CD14-positive monocyte (primary cell): ENCODE measurements at regions not wholly inside any gene's neighbourhood (a gene's known extent, or its start where the extent isn't known, plus 50 kb on each side); places are given as distances from the start of the nearest gene placed in this dataset.

Experiments
- DNase-seq, 3 donors: peaks; one replicate each; pipeline ENCODE4 v3.0.0-alpha.2; 2011 to 2022
- H2AFZ ChIP-seq: 2 replicates; pipeline ENCODE4 v1.6.0; 2012; ENCODE audit warnings: mild to moderate bottlenecking, low read depth, low read length, inconsistent platforms; ENCODE audit not compliant: insufficient read depth, poor library complexity, severe bottlenecking
- H3K27ac ChIP-seq, 2 donors: 1 replicate in 1 of 2; 2 replicates in 1 of 2; pipeline ENCODE4 v1.5.1; 2012 to 2013; ENCODE audit warnings: low read length in 2 of 2, control low read depth in 1 of 2, inconsistent platforms in 1 of 2, low read depth in 1 of 2, mild to moderate bottlenecking in 1 of 2
- H3K27me3 ChIP-seq, 2 donors: one replicate each; pipeline versions ENCODE4 v1.6.0 to v1.6.1; 2011 to 2013; ENCODE audit warnings: low read length in 2 of 2; ENCODE audit not compliant: control insufficient read depth in 2 of 2, insufficient read depth in 2 of 2
- H3K36me3 ChIP-seq, 2 donors: replicated peaks in 1 of 2; 1 replicate in 1 of 2; 2 replicates in 1 of 2; pipeline versions ENCODE4 v1.5.1 to v1.6.1; 2012 to 2013; ENCODE audit warnings: low read length in 2 of 2, control low read depth in 1 of 2, inconsistent platforms in 1 of 2, mild to moderate bottlenecking in 1 of 2; ENCODE audit not compliant: insufficient read depth in 2 of 2, control insufficient read depth in 1 of 2
- H3K4me1 ChIP-seq, 2 donors: 1 replicate in 1 of 2; 2 replicates in 1 of 2; pipeline versions ENCODE4 v1.5.1 to v1.6.1; 2012 to 2013; ENCODE audit warnings: low read length in 2 of 2, control low read depth in 1 of 2, inconsistent platforms in 1 of 2, mild to moderate bottlenecking in 1 of 2, moderate library complexity in 1 of 2; ENCODE audit not compliant: insufficient read depth in 2 of 2, control insufficient read depth in 1 of 2
- H3K4me2 ChIP-seq: replicated peaks from 2 replicates; pipeline ENCODE3; 2012; ENCODE audit warnings: low read length, moderate library complexity, mild to moderate bottlenecking; ENCODE audit not compliant: poor library complexity, severe bottlenecking; ENCODE audit errors: extremely low read depth
- H3K4me3 ChIP-seq, 3 experiments: fragments of 200-600 bp in 1 of 3; sonication (generic) in 1 of 3; replicated peaks in 1 of 3; 1 replicate in 2 of 3; 2 replicates in 1 of 3; pipeline ENCODE4 v1.5.1; 2011 to 2013; ENCODE audit warnings: low read length in 3 of 3, mild to moderate bottlenecking in 3 of 3, control low read depth in 2 of 3, low read depth in 2 of 3, inconsistent platforms in 1 of 3, moderate library complexity in 1 of 3
- H3K79me2 ChIP-seq: 2 replicates; pipeline ENCODE4 v1.6.0; 2012; ENCODE audit warnings: mild to moderate bottlenecking, control low read depth, inconsistent platforms, low read length, moderate library complexity; ENCODE audit not compliant: insufficient read depth
- H3K9ac ChIP-seq: 2 replicates; pipeline ENCODE4 v1.6.0; 2017; ENCODE audit warnings: low read length, mild to moderate bottlenecking; ENCODE audit not compliant: insufficient read depth, poor library complexity, severe bottlenecking
- H3K9me3 ChIP-seq, 2 donors: replicated peaks in 1 of 2; 1 replicate in 1 of 2; 2 replicates in 1 of 2; pipeline versions ENCODE4 v1.5.1 to v1.6.1; 2012 to 2013; ENCODE audit warnings: low read length in 2 of 2, control low read depth in 1 of 2; ENCODE audit not compliant: control insufficient read depth in 1 of 2, insufficient read depth in 1 of 2
- H4K20me1 ChIP-seq: 2 replicates; pipeline ENCODE4 v1.6.0; 2012; ENCODE audit warnings: mild to moderate bottlenecking, low read length, control low read depth, moderate library complexity; ENCODE audit not compliant: insufficient read depth
- H3K27ac Mint-ChIP-seq, 7 donors: one replicate each; pipeline ENCODE4 v1.8.0; 2020; ENCODE audit warnings: mild to moderate bottlenecking in 7 of 7, mixed read lengths in 7 of 7, moderate library complexity in 6 of 7, inconsistent platforms in 2 of 7
- H3K27me3 Mint-ChIP-seq, 3 donors: one replicate each; pipeline ENCODE4 v1.8.0; 2021 to 2022; ENCODE audit warnings: low read depth in 3 of 3, mild to moderate bottlenecking in 3 of 3, mixed read lengths in 3 of 3, moderate library complexity in 3 of 3, inconsistent platforms in 1 of 3
- H3K36me3 Mint-ChIP-seq, 2 donors: one replicate each; pipeline ENCODE4 v1.8.0; 2020; ENCODE audit warnings: mixed read lengths in 2 of 2, inconsistent platforms in 1 of 2, mild to moderate bottlenecking in 1 of 2
- H3K4me1 Mint-ChIP-seq: one replicate; pipeline ENCODE4 v1.8.0; 2020; ENCODE audit warnings: mild to moderate bottlenecking, mixed read lengths
- H3K4me3 Mint-ChIP-seq, 2 donors: one replicate each; pipeline ENCODE4 v1.8.0; 2020; ENCODE audit warnings: mild to moderate bottlenecking in 2 of 2, mixed read lengths in 2 of 2, moderate library complexity in 1 of 2
- H3K9me3 Mint-ChIP-seq, 7 donors: one replicate each; pipeline ENCODE4 v1.8.0; 2020 to 2022; ENCODE audit warnings: mixed read lengths in 7 of 7, mild to moderate bottlenecking in 6 of 7, moderate library complexity in 6 of 7, inconsistent platforms in 2 of 7
- WGBS: methylation state at CpG from one replicate; pipeline ENCODE4 v1.1.5; 2013; ENCODE audit warnings: missing lambda C conversion rate; ENCODE audit not compliant: insufficient coverage; 5-methylcytosine and 5-hydroxymethylcytosine counted together
- intact Hi-C, 2 donors: fragments of 100-400 bp; cut with micrococcal nuclease; formaldehyde crosslinking; loops; one replicate each; pipeline versions ENCODE4 v1.15.0 to v1.15.1; 2023
- TF ChIP-seq, protein P1 (sequence below): fragments of 200-600 bp; IDR thresholded peaks from one replicate; pipeline ENCODE4 v1.8.0; 2022; ENCODE audit warnings: antibody characterized with exemption, mild to moderate bottlenecking

DNA sequence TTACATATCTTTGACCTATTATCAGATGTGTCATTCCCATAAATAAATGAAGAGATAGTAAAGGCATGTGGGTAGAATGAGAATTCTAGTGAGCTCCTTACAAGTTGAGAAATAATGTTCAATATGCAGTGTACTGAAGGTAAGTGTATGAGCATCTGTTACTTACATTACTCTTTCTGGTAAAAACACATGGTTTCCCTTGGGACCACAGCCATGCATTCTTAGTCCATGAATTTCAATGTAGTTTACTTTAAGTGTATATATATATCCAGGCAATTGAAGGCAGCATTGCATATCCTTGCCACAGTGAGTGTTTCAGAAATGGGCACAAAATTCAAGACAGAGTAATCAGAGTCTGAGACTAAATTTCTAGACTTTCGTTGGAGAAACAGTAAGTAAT, 277.2 kb downstream of the CXXC4 start:
- Mint-ChIP-seq H3K4me3 (no peak overlapping the region), H3K36me3 (no peaks in the 10 kb centered on the region), H3K27ac (no peak overlapping the region), H3K27me3 (no peaks in the 10 kb centered on the region), H3K4me1 (no peaks in the 10 kb centered on the region), H3K9me3 (peaks cover 0 to 5% (median 0%) of the 10 kb centered on the region in 7 donors)
- DNase-seq = no peak
- Histone ChIP-seq H3K4me2 (no peak overlapping the region), H3K27ac (no peak overlapping the region), H3K4me3 (no peak overlapping the region), H3K79me2 (no peaks in the 10 kb centered on the region), H3K27me3 (no peaks in the 10 kb centered on the region), H2AFZ (no peak overlapping the region), H4K20me1 (no peaks in the 10 kb centered on the region), H3K9me3 (peaks cover 0 to 4% of the 10 kb centered on the region in 2 donors), H3K36me3 (no peaks in the 10 kb centered on the region), H3K9ac (no peak overlapping the region), H3K4me1 (no peaks in the 10 kb centered on the region)
- TF ChIP-seq, protein P1, sequence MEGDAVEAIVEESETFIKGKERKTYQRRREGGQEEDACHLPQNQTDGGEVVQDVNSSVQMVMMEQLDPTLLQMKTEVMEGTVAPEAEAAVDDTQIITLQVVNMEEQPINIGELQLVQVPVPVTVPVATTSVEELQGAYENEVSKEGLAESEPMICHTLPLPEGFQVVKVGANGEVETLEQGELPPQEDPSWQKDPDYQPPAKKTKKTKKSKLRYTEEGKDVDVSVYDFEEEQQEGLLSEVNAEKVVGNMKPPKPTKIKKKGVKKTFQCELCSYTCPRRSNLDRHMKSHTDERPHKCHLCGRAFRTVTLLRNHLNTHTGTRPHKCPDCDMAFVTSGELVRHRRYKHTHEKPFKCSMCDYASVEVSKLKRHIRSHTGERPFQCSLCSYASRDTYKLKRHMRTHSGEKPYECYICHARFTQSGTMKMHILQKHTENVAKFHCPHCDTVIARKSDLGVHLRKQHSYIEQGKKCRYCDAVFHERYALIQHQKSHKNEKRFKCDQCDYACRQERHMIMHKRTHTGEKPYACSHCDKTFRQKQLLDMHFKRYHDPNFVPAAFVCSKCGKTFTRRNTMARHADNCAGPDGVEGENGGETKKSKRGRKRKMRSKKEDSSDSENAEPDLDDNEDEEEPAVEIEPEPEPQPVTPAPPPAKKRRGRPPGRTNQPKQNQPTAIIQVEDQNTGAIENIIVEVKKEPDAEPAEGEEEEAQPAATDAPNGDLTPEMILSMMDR = no peak
- no CpG with 5 or more reads among the region's 1 CpG for WGBS
- intact Hi-C loops = no loop called here

DNA sequence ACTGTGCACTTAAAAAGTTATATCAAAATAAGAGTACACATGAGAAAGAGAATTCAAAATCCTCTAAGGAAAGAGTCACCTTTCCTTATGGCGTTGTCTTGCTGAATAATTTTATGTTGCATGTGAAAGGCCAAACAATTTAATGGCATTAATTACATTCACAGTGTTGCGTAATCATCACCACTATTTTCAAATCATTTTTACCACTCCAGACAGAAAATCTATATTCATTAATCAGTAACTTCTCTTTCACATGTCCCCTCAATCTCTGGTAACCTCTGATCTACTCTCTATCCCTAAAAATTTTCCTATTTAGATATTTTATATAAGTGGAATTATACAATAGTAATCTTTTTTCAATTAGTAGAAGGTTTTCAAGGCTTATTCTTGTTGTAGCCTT, 283.0 kb downstream of the CXXC4 start:
- Mint-ChIP-seq H3K4me1 (no peaks in the 10 kb centered on the region), H3K4me3 (no peak overlapping the region), H3K27me3 (no peaks in the 10 kb centered on the region), H3K36me3 (no peaks in the 10 kb centered on the region), H3K9me3 (peaks cover 0 to 5% (median 0%) of the 10 kb centered on the region in 7 donors), H3K27ac (no peak overlapping the region)
- Histone ChIP-seq H3K9ac (no peak overlapping the region), H3K9me3 (peaks cover 0 to 4% of the 10 kb centered on the region in 2 donors), H2AFZ (no peak overlapping the region), H4K20me1 (no peaks in the 10 kb centered on the region), H3K79me2 (no peaks in the 10 kb centered on the region), H3K27me3 (no peaks in the 10 kb centered on the region), H3K36me3 (no peaks in the 10 kb centered on the region), H3K4me1 (no peaks in the 10 kb centered on the region), H3K4me2 (no peak overlapping the region), H3K4me3 (no peak overlapping the region), H3K27ac (no peak overlapping the region)
- TF ChIP-seq, protein P1 = no peak
- DNase-seq = no peak
- no CpG with 5 or more reads among the region's 2 CpGs for WGBS
- intact Hi-C loops = no loop called here
